ENCODE measurements at regions not wholly inside any gene's neighbourhood (a gene's known extent, or its start where the extent isn't known, plus 50 kb on each side); places are given as distances from the start of the nearest gene placed in this dataset.

DNA sequence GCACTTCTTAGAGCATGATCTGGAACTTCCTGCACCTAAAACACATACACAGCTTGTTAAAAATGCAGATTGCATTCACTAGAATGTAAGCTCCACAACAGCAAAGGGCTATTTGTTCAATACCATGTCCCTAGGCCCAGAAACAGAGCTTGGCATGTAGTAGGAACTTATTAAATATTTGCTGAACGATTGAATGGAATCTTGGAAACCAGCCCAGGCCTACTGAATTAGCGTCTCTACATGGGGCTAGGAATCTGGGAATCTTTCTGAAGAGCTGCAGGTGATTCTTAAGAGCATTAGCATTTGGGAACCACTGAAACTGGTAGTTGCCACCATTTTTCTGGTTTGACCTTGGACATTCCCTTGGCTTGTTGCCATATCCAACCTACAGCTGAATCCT, 234.1 kb downstream of the STIM2 start:
- TF ChIP-seq GATA2 (IDR thresholded peaks at IDR 0.05; ENCODE audit: low read depth, low read length) (no peak), GATA3 (IDR thresholded peaks at IDR 0.05; ENCODE audit: low read depth, low read length) (no peak)

Data from SH-SY5Y (cell line).